C4-2B (cell line): ENCODE measurements at regions not wholly inside any gene's neighbourhood (a gene's known extent, or its start where the extent isn't known, plus 50 kb on each side); places are given as distances from the start of the nearest gene placed in this dataset.

Experiments used
- ZFX ChIP-seq: fragments of 450-650 bp; IDR thresholded peaks from 2 replicates; pipeline ENCODE4 v1.6.1; 2017
- TF ChIP-seq, protein P1 (sequence below): fragments of 450-650 bp; conservative IDR thresholded peaks from 2 replicates; pipeline ENCODE4 v1.5.1; 2017; ENCODE audit warnings: mild to moderate bottlenecking

DNA sequence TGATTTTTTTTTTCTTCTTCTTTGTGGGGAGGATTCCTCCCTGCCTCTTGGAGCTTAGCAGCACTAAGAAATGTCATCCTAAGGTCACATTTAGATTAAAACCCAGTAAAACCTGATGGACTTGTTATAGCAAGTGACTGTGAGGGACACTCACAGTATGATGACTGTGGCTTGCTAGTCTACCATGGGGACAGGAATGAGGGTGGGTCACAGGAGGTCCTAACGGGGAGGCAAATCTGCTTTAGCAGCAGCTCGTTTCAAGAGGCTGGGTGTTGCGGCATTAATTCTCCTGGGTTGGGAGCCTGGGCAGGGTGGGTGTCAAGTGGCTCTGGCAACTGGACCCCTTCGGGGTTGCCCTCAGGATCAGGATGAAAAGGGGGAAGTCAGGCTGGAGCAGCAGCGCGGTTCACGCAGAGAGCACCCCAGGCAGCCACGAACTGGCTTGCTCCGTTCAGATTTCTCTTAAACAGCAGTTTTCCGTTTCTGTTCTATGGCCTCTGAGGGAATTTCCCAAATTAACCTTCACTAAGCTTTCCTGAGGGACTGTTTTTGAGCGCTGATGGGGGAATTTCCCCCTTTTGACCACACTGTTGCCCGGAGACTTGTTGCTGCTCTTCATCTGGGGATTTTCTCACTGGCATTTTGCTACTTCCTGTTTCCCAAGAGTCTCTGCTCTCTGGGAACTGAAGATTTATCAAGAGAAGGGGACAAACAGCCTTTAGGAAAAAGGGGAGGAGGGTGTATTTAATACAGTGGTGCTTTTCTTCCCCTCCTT is 59.8 kb upstream of the PELI1 start:
- TF ChIP-seq, protein P1, sequence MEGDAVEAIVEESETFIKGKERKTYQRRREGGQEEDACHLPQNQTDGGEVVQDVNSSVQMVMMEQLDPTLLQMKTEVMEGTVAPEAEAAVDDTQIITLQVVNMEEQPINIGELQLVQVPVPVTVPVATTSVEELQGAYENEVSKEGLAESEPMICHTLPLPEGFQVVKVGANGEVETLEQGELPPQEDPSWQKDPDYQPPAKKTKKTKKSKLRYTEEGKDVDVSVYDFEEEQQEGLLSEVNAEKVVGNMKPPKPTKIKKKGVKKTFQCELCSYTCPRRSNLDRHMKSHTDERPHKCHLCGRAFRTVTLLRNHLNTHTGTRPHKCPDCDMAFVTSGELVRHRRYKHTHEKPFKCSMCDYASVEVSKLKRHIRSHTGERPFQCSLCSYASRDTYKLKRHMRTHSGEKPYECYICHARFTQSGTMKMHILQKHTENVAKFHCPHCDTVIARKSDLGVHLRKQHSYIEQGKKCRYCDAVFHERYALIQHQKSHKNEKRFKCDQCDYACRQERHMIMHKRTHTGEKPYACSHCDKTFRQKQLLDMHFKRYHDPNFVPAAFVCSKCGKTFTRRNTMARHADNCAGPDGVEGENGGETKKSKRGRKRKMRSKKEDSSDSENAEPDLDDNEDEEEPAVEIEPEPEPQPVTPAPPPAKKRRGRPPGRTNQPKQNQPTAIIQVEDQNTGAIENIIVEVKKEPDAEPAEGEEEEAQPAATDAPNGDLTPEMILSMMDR: no peak
- no peak for TF ChIP-seq ZFX
